IMR-90 (cell line): ENCODE measurements at regions not wholly inside any gene's neighbourhood (a gene's known extent, or its start where the extent isn't known, plus 50 kb on each side); places are given as distances from the start of the nearest gene placed in this dataset.

Experiments
- ATAC-seq: fragments of 200-7000 bp; cut with Tn5 transposase; 2 replicates; pipeline ENCODE4 v1.9.1; 2020; ENCODE audit warnings: low read depth, mild to moderate bottlenecking, moderate library complexity
- BruUV-seq: library from RNA; stranded (reverse); fragments of 400-500 nt; replicated peaks from 2 replicates; lab custom pipeline; 2021; lab: Mats Ljungman, UMichigan
- CTCF ChIA-PET: fragments of 300-600 bp; formaldehyde crosslinking; extraction: SDS; loops from one replicate; lab custom pipeline; 2021; ENCODE audit warnings: antibody characterized with exemption; lab: Yijun Ruan, JAX
- POLR2A ChIA-PET: fragments of 300-600 bp; sonication (Branson Sonifier 250); formaldehyde crosslinking; loops from one replicate; lab custom pipeline; 2022; ENCODE audit warnings: antibody characterized with exemption; ENCODE audit not compliant: unreplicated experiment; lab: Charles Lee
- DNase-seq: peaks from one replicate; pipeline ENCODE4 v3.0.0; 2013
- H2AFZ ChIP-seq: replicated peaks from 2 replicates; pipeline ENCODE3; 2013; ENCODE audit warnings: low read length, mild to moderate bottlenecking; ENCODE audit not compliant: poor library complexity
- H2AK5ac ChIP-seq: 2 replicates; pipeline ENCODE4 v1.6.1; 2013; ENCODE audit warnings: low read depth, low read length, inconsistent platforms
- H2AK9ac ChIP-seq: replicated peaks from 2 replicates; pipeline ENCODE3; 2013; ENCODE audit warnings: mild to moderate bottlenecking, low read depth, low read length, moderate library complexity; ENCODE audit not compliant: poor library complexity
- H2BK120ac ChIP-seq: 2 replicates; pipeline ENCODE4 v1.6.1; 2013; ENCODE audit warnings: low read depth, low read length, inconsistent platforms
- H2BK15ac ChIP-seq: 3 replicates; pipeline ENCODE4 v1.6.1; 2013; ENCODE audit warnings: low read depth, low read length, inconsistent platforms
- H2BK20ac ChIP-seq: 2 replicates; pipeline ENCODE4 v1.6.1; 2013; ENCODE audit warnings: low read depth, mild to moderate bottlenecking, inconsistent platforms, low read length, moderate library complexity
- H2BK5ac ChIP-seq: 2 replicates; pipeline ENCODE4 v1.6.1; 2013; ENCODE audit warnings: mild to moderate bottlenecking, low read depth, low read length, inconsistent platforms; ENCODE audit not compliant: poor library complexity, severe bottlenecking
- H3K14ac ChIP-seq: replicated peaks from 2 replicates; pipeline ENCODE4 v1.6.1; 2013; ENCODE audit warnings: low read depth, low read length, inconsistent platforms
- H3K18ac ChIP-seq: 2 replicates; pipeline ENCODE4 v1.6.1; 2013; ENCODE audit warnings: low read depth, low read length, control low read depth
- H3K23ac ChIP-seq: 2 replicates; pipeline ENCODE4 v1.6.1; 2013; ENCODE audit warnings: low read depth, low read length, inconsistent platforms
- H3K27ac ChIP-seq: 2 replicates; pipeline ENCODE4 v1.5.1; 2013; ENCODE audit warnings: mild to moderate bottlenecking, control low read depth, low read length; ENCODE audit not compliant: insufficient read depth
- H3K27me3 ChIP-seq: 2 replicates; pipeline ENCODE4 v1.6.1; 2013; ENCODE audit warnings: low read length; ENCODE audit not compliant: control insufficient read depth, insufficient read depth
- H3K36me3 ChIP-seq: 2 replicates; pipeline ENCODE4 v1.6.1; 2013; ENCODE audit warnings: low read length, mixed read lengths; ENCODE audit not compliant: control insufficient read depth, insufficient read depth
- H3K4ac ChIP-seq: 2 replicates; pipeline ENCODE4 v1.6.1; 2013; ENCODE audit warnings: low read depth, low read length, inconsistent platforms
- H3K4me1 ChIP-seq: 2 replicates; pipeline ENCODE4 v1.6.1; 2013; ENCODE audit warnings: low read length, mixed read lengths; ENCODE audit not compliant: control insufficient read depth, insufficient read depth
- H3K4me2 ChIP-seq: 2 replicates; pipeline ENCODE4 v1.6.1; 2013; ENCODE audit warnings: low read depth, mild to moderate bottlenecking, control low read depth, low read length, moderate library complexity
- H3K4me3 ChIP-seq: 2 replicates; pipeline ENCODE4 v1.5.1; 2013; ENCODE audit warnings: low read depth, mild to moderate bottlenecking, control low read depth, low read length, moderate library complexity; ENCODE audit not compliant: insufficient read depth
- H3K56ac ChIP-seq: 2 replicates; pipeline ENCODE4 v1.6.1; 2013; ENCODE audit warnings: low read length, inconsistent platforms; ENCODE audit not compliant: insufficient read depth; ENCODE audit errors: extremely low read depth
- H3K79me1 ChIP-seq, 2 experiments: 2 replicates each; pipeline ENCODE4 v1.6.1; 2013; ENCODE audit warnings: low read length in 2 of 2, inconsistent platforms in 1 of 2, low read depth in 1 of 2
- H3K9ac ChIP-seq: 2 replicates; pipeline ENCODE4 v1.6.1; 2013; ENCODE audit warnings: low read depth, low read length, control low read depth
- H3K9me1 ChIP-seq: 2 replicates; pipeline ENCODE4 v1.6.1; 2013; ENCODE audit warnings: low read length, inconsistent platforms; ENCODE audit not compliant: insufficient read depth
- H3K9me3 ChIP-seq: 2 replicates; pipeline ENCODE4 v1.6.1; 2013; ENCODE audit warnings: low read length; ENCODE audit not compliant: control insufficient read depth, insufficient read depth
- H4K20me1 ChIP-seq: 2 replicates; pipeline ENCODE4 v1.6.1; 2013; ENCODE audit warnings: low read length, inconsistent platforms; ENCODE audit not compliant: insufficient read depth
- H4K5ac ChIP-seq: 2 replicates; pipeline ENCODE4 v1.6.1; 2013; ENCODE audit warnings: mild to moderate bottlenecking, low read depth, low read length, control low read depth
- H4K8ac ChIP-seq, 2 experiments: 2 replicates each; pipeline ENCODE4 v1.6.1; 2013; ENCODE audit warnings: low read depth in 2 of 2, low read length in 2 of 2, control low read depth in 1 of 2, inconsistent platforms in 1 of 2
- H4K91ac ChIP-seq: 2 replicates; pipeline ENCODE4 v1.6.1; 2013; ENCODE audit warnings: low read depth, low read length, inconsistent platforms; ENCODE audit not compliant: insufficient read depth
- BHLHE40 ChIP-seq: fragments of 150-350 bp; IDR thresholded peaks from 2 replicates; pipeline ENCODE4 v1.6.1; 2016; ENCODE audit warnings: mild to moderate bottlenecking, low read depth, low read length
- CEBPB ChIP-seq: IDR thresholded peaks from 2 replicates; pipeline ENCODE4 v1.6.1; 2012; ENCODE audit warnings: low read depth, low read length, improper control_type of control experiment
- CHD1 ChIP-seq: IDR thresholded peaks from 2 replicates; pipeline ENCODE4 v1.6.1; 2012; ENCODE audit warnings: low read depth, low read length, improper control_type of control experiment
- CTCF ChIP-seq: conservative IDR thresholded peaks from 2 replicates; pipeline ENCODE4 v1.5.1; 2012; ENCODE audit warnings: mild to moderate bottlenecking, low read depth, low read length, improper control_type of control experiment
- ELK1 ChIP-seq: fragments of 150-350 bp; IDR thresholded peaks from 2 replicates; pipeline ENCODE4 v1.6.1; 2016; ENCODE audit warnings: low read depth, mild to moderate bottlenecking, low read length, moderate library complexity, borderline replicate concordance
- FOS ChIP-seq: fragments of 150-350 bp; IDR thresholded peaks from 2 replicates; pipeline ENCODE4 v1.6.1; 2016; ENCODE audit warnings: low read depth, low read length
- MAFK ChIP-seq: IDR thresholded peaks from 2 replicates; pipeline ENCODE4 v1.6.1; 2012; ENCODE audit warnings: low read depth, low read length, improper control_type of control experiment
- MAZ ChIP-seq: IDR thresholded peaks from 2 replicates; pipeline ENCODE4 v1.6.1; 2012; ENCODE audit warnings: low read depth, mild to moderate bottlenecking, low read length, improper control_type of control experiment, moderate library complexity, borderline replicate concordance
- MXI1 ChIP-seq: IDR thresholded peaks from 2 replicates; pipeline ENCODE4 v1.6.1; 2012; ENCODE audit warnings: low read depth, mild to moderate bottlenecking, low read length, moderate library complexity, borderline replicate concordance
- NFE2L2 ChIP-seq: fragments of 150-350 bp; IDR thresholded peaks from 2 replicates; pipeline ENCODE4 v1.6.1; 2016; ENCODE audit warnings: low read depth, mild to moderate bottlenecking, low read length
- POLR2A ChIP-seq: IDR thresholded peaks from 2 replicates; pipeline ENCODE4 v1.6.1; 2012; ENCODE audit warnings: mild to moderate bottlenecking, low read depth, low read length
- RAD21 ChIP-seq: IDR thresholded peaks from 2 replicates; pipeline ENCODE4 v1.6.1; 2012; ENCODE audit warnings: low read length, improper control_type of control experiment
- RCOR1 ChIP-seq: IDR thresholded peaks from 2 replicates; pipeline ENCODE4 v1.6.1; 2012; ENCODE audit warnings: mild to moderate bottlenecking, low read length, improper control_type of control experiment; ENCODE audit not compliant: insufficient replicate concordance
- RFX5 ChIP-seq: IDR thresholded peaks from 2 replicates; pipeline ENCODE4 v1.8.0; 2012; ENCODE audit warnings: low read depth, mild to moderate bottlenecking, low read length, moderate library complexity
- SMC3 ChIP-seq: fragments of 150-350 bp; IDR thresholded peaks from 2 replicates; pipeline ENCODE4 v1.6.1; 2016; ENCODE audit warnings: low read depth, mild to moderate bottlenecking, antibody characterized with exemption, low read length, moderate library complexity
- USF2 ChIP-seq: fragments of 150-350 bp; IDR thresholded peaks from 2 replicates; pipeline ENCODE4 v1.6.1; 2017; ENCODE audit warnings: mild to moderate bottlenecking, antibody characterized with exemption, low read length, low read depth
- WGBS, 2 experiments: methylation state at CpG; one replicate each; pipeline versions ENCODE4 v1.1.5 to v1.1.7; 2013; ENCODE audit warnings: missing lambda C conversion rate in 2 of 2; ENCODE audit not compliant: insufficient read length in 1 of 2; ENCODE audit errors: extremely low coverage in 2 of 2; 5-methylcytosine and 5-hydroxymethylcytosine counted together
- dilution Hi-C: fragments of 300-500 bp; cut with HindIII; formaldehyde crosslinking; loops from one replicate; pipeline ENCODE4 v1.14.3; 2018; ENCODE audit warnings: low sequenced_read_pairs; ENCODE audit not compliant: unreplicated experiment
- in situ Hi-C: fragments of 300-500 bp; cut with MboI; formaldehyde crosslinking; loops from 3 replicates; pipeline ENCODE4 v1.14.3; 2019; ENCODE audit warnings: low sequenced_read_pairs, inconsistent platforms, mixed read lengths
- intact Hi-C: fragments of 100-400 bp; cut with micrococcal nuclease; formaldehyde crosslinking; loops from 2 replicates; pipeline ENCODE4 v1.10.0; 2022

GRCh38 chr4:126221282-126221681, 906.5 kb downstream of the FAT4 start:
- Histone ChIP-seq H2BK120ac (no peak overlapping the region), H3K9me3 (no peaks in the 10 kb centered on the region), H3K4me1 (no peaks in the 10 kb centered on the region), H3K23ac (no peak overlapping the region), H4K91ac (no peak overlapping the region), H4K8ac (no peak overlapping the region), H2AFZ (no peak overlapping the region), H3K4me2 (no peak overlapping the region), H2BK20ac (no peak overlapping the region), H2BK15ac (no peak overlapping the region), H2AK9ac (no peak overlapping the region), H3K27me3 (no peaks in the 10 kb centered on the region), H4K5ac (no peak overlapping the region), H3K14ac (0 out of 2 replicates have a peak overlapping the region, but pooled peaks have one; percentile 22), H3K4me3 (no peak overlapping the region), H3K18ac (no peak overlapping the region), H3K56ac (no peak overlapping the region), H3K79me1 (no peaks in the 10 kb centered on the region), H2AK5ac (no peak overlapping the region), H3K27ac (no peak overlapping the region), H3K4ac (no peak overlapping the region), H3K36me3 (no peaks in the 10 kb centered on the region), H3K9ac (no peak overlapping the region), H4K20me1 (no peaks in the 10 kb centered on the region), H3K9me1 (no peaks in the 10 kb centered on the region), H2BK5ac (no peak overlapping the region)
- CTCF ChIA-PET = no interaction called here
- BruUV-seq = no TSS peak
- intact Hi-C loops = loop anchor here (5.0 to 10.0 kb wide), 2 partner anchors 381 to 906 kb away; partner anchors contain the start of gene FAT4
- no peak for ATAC-seq
- TF ChIP-seq CTCF (no peak), FOS (no peak), SMC3 (no peak), RFX5 (no peak), MAFK (no peak), NFE2L2 (no peak), MAZ (no peak), POLR2A (no peak), CEBPB (no peak), RAD21 (no peak), USF2 (no peak), BHLHE40 (no peak), ELK1 (no peak), CHD1 (no peak), MXI1 (no peak), RCOR1 (no peak)
- POLR2A ChIA-PET = no interaction called here
- DNase-seq = no peak
- dilution Hi-C loops = no loop called here
- WGBS, 2 experiments = no CpG with 5 or more reads among the region's 3 CpGs
- in situ Hi-C loops = no loop called here
